Astrocyte of the cerebellum (primary cell): ENCODE measurements at regions not wholly inside any gene's neighbourhood (a gene's known extent, or its start where the extent isn't known, plus 50 kb on each side); places are given as distances from the start of the nearest gene placed in this dataset.

Experiments used
- DNase-seq: peaks from one replicate; pipeline ENCODE4 v3.0.0-alpha.2; 2011; ENCODE audit warnings: low read depth
- H3K4me3 ChIP-seq: 2 replicates; pipeline ENCODE4 v1.5.1; 2011; ENCODE audit warnings: mild to moderate bottlenecking, low read depth, low read length, moderate library complexity
- in situ Hi-C: cut with HindIII; loops from 2 replicates; pipeline ENCODE4 v1.10.0; 2017; ENCODE audit warnings: low sequenced_read_pairs
- TF ChIP-seq, protein P1 (sequence below): IDR thresholded peaks from 2 replicates; pipeline ENCODE4 v1.5.1; 2012; ENCODE audit warnings: low read length, low read depth, moderate library complexity, mild to moderate bottlenecking; ENCODE audit errors: missing control alignments

DNA sequence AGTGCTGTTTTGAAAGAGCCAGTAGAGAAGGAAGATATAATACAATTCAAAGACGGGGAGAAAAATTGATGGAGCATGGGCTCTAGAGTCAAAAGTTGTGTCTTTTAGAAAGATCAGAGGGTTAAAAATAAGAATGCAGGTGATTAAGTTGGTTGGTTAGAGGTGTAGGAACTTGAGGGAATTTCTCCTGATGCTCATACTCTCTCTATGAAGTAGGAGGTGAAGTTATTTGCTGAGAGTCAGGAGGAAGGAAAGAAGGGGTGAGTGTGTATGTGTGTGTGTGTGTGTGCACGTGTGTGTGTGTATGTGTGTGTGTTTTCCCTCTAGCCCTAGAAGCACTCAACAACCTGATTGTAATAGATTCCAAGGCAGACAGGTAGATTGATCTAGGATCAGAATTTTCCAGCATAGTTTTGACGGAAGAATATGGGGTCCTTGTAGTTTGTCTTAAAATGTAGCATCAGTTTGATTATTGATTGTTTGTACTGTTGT lies 88.3 kb upstream of the MACF1 start:
- in situ Hi-C loops = no loop called here
- TF ChIP-seq, protein P1, sequence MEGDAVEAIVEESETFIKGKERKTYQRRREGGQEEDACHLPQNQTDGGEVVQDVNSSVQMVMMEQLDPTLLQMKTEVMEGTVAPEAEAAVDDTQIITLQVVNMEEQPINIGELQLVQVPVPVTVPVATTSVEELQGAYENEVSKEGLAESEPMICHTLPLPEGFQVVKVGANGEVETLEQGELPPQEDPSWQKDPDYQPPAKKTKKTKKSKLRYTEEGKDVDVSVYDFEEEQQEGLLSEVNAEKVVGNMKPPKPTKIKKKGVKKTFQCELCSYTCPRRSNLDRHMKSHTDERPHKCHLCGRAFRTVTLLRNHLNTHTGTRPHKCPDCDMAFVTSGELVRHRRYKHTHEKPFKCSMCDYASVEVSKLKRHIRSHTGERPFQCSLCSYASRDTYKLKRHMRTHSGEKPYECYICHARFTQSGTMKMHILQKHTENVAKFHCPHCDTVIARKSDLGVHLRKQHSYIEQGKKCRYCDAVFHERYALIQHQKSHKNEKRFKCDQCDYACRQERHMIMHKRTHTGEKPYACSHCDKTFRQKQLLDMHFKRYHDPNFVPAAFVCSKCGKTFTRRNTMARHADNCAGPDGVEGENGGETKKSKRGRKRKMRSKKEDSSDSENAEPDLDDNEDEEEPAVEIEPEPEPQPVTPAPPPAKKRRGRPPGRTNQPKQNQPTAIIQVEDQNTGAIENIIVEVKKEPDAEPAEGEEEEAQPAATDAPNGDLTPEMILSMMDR = no peak
- no peak overlapping the region for H3K4me3 ChIP-seq
- DNase-seq = no peak

DNA sequence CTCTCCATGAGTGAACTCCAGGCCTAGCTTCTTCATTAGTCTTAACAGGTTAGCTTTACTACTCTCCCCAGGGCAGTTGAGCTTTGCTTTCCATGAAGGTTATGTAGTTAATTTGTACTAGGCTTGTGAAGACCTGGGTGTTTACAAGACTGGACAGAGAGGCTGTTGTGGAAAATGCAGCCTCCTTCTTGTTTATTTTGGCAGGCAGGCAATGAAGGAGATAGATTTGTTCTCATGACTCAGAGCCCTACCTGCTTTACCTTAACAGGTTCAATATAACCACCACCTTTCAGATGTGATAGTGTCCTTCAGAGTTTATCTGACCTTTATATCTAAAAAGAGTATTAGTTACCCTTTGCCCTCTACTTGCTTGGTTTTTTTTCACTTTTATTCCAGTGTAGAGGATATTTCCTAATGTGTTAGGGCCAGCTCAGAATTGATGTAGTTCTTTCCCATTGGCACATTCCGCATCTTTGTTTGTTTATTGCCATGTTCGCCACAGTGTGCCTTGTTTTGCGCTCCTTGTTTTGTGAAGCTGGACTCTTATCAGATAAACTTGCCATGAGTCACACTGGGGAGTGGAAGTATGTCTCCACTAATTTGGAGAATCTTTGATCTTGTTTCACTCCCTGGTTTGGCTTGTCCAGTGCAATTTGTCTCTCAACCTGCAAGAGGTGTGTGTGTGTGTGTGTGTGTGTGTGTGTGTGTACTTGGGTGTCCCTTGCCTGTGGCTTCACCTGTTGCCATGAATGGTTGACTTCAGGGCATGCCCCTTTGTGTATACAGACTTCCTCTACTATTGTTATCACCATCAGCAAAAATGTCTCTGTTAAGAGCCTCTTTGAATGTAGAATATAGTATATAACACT lies 87.4 kb upstream of the MACF1 start:
- in situ Hi-C loops = no loop called here
- DNase-seq = no peak
- TF ChIP-seq, protein P1 = no peak
- H3K4me3 ChIP-seq = no peak overlapping the region

DNA sequence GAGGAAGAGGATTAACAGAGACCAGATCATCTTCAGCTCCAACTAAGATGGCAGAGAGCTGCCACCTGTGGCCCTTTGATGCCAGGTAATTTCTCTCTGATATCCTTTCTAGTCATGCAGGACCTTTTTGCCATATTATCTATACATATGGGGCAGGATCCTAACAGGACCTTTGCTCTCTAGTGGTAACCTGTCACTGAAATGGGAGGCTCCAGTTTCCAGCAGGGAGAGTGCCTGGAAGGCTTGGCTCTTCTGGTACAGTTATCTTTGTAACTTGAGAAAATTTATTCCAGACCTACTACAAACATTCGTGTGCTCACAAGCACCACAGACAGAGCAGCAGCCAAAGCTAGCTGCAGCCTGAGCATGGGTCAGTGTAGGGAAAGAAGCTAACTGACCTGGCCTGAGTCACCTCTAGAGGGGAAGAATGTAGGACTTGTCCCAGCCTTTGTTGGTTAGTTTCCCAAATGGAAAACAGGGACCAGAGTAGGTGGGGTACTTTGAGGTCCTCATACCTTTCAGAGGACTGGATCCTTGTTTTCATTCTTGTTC lies 86.5 kb upstream of the MACF1 start:
- TF ChIP-seq, protein P1 = no peak
- H3K4me3 ChIP-seq = no peak overlapping the region
- DNase-seq = no peak
- in situ Hi-C loops = no loop called here

DNA sequence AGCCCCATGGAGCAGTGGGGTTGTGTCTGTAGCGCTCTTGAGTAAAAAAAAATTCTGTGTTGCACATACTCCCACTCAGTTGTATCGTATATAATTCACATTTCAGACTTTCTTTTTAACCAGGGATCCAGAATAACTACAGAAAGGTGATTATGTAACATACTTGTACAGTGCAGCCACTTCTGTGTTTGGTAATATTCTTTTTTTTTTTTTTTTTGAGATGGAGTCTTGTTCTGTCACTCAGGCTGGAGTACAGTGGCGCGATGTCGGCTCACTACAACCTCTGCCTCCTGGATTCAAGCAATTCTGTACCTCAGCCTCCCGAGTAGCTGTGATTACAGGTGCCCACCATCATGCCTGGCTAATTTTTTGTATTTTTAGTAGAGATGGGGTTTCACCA lies 82.4 kb upstream of the MACF1 start:
- in situ Hi-C loops = no loop called here
- TF ChIP-seq, protein P1 = no peak
- DNase-seq = no peak
- no peak overlapping the region for H3K4me3 ChIP-seq

DNA sequence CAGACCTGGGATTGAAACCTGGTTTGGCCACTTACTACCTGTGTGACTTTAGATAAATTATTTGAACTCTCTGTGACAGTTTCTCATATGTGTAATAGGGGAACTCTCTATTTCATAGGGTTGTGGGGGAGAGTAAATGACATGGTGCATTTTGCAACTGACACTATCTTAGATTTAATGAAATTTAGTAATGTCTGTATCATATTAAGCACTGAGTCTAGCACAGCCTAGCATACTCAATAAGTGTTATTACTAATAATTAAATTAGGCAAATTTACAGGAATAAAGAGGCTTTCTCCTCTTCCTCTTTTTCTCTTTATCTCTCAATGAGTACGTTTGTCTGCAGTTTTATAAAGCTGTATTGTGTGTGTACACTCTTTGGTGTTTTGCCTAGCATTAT lies 80.2 kb upstream of the MACF1 start:
- H3K4me3 ChIP-seq = no peak overlapping the region
- in situ Hi-C loops = no loop called here
- no peak for DNase-seq
- TF ChIP-seq, protein P1 = no peak

DNA sequence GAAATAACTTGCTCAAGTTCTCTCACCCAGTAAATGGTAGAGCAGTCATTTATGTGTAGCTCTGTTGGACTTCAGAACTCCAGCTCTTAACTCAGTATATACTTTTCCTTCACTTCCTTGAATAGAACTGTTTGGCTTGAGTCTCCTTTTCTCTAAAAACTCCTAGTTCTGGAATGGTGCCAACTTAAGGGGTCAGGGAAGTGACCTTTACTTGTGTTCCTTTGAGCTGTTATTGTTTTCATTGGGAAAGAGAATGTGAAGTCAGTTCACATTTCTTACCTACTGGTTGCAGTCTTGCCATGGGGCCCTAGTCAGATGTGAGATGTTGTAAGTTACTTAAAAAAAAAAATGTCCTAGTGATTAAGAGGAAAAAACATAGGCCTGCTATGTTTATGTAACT lies 77.0 kb upstream of the MACF1 start:
- TF ChIP-seq, protein P1 = no peak
- DNase-seq = no peak
- in situ Hi-C loops = loop anchor here (5.0 kb wide), 1 partner anchor 50 kb away; no protein-coding TSS in a partner anchor
- H3K4me3 ChIP-seq = no peak overlapping the region
